ENCODE measurements at regions not wholly inside any gene's neighbourhood (a gene's known extent, or its start where the extent isn't known, plus 50 kb on each side); places are given as distances from the start of the nearest gene placed in this dataset.
A peak's percentile ranks its signal among the peaks of the same experiment; 100 is the strongest.

GRCh38 chr4:81845273-81845672 lies 373.6 kb upstream of the RASGEF1B start:
- 63 to 85% methylated on average over 1 to 2 of the region's 2 CpGs for WGBS, 2 donors (ENCODE audit: low coverage in 1 of 2)
- TF ChIP-seq POLR2A (IDR thresholded peaks at IDR 0.05) (no peak), POLR2AphosphoS5 (IDR thresholded peaks at IDR 0.05) (no peak), CTCF (IDR thresholded peaks at IDR 0.05) (no peak), EP300 (IDR thresholded peaks at IDR 0.05; ENCODE audit: low read depth) (no peak)
- H3K27ac ChIP-seq, result no peak overlapping the region
- no peak overlapping the region for H3K4me3 ChIP-seq
- no peaks in the 10 kb centered on the region for H3K4me1 ChIP-seq
- no peaks in the 10 kb centered on the region for H3K36me3 ChIP-seq
- in situ Hi-C loops (cut with MboI; ENCODE audit: low pct_ligation_motif_present in 1 of 4, low pct_unique_long_range_greater_than_20kb in 1 of 4, low sequenced_read_pairs in 3 of 4), result loop anchor here in 3 of 4 donors (10.0 kb wide), 2 partner anchors 380 to 440 kb away; no protein-coding TSS in a partner anchor
- DNase-seq, result no peak
- H3K9me3 ChIP-seq, result no peaks in the 10 kb centered on the region
- intact Hi-C loops (cut with DNase I; ENCODE audit: low total_unique reads), result no loop called here
- H3K27me3 ChIP-seq, result no peaks in the 10 kb centered on the region

- H3K27ac ChIP-seq, result no peak overlapping the region
- intact Hi-C loops (cut with DNase I; ENCODE audit: low total_unique reads), result loop anchor here (5.0 kb wide), 1 partner anchor 377 kb away; no protein-coding TSS in a partner anchor
These were observed 373.0 kb upstream of the RASGEF1B start for GRCh38 chr4:81844717-81845116.

GRCh38 chr4:81839347-81840042 lies 367.8 kb upstream of the RASGEF1B start:
- Histone ChIP-seq H3K27me3 (no peaks in the 10 kb centered on the region), H3K9me3 (no peaks in the 10 kb centered on the region), H3K4me3 (no peak overlapping the region), H3K36me3 (no peaks in the 10 kb centered on the region), H3K27ac (no peak overlapping the region), H3K4me1 (no peaks in the 10 kb centered on the region)
- in situ Hi-C loops (cut with MboI; ENCODE audit: low pct_ligation_motif_present in 1 of 4, low pct_unique_long_range_greater_than_20kb in 1 of 4, low sequenced_read_pairs in 3 of 4) (loop anchor here (5.0 to 10.0 kb wide), 3 partner anchors 372 to 435 kb away; no protein-coding TSS in a partner anchor), intact Hi-C loops (cut with DNase I; ENCODE audit: low total_unique reads) (loop anchor here (5.0 kb wide), 1 partner anchor 372 kb away; no protein-coding TSS in a partner anchor)
- DNase-seq, result no peak
- TF ChIP-seq EP300 (IDR thresholded peaks at IDR 0.05; ENCODE audit: low read depth) (no peak), POLR2A (IDR thresholded peaks at IDR 0.05) (no peak), CTCF (IDR thresholded peaks at IDR 0.05) (no peak), POLR2AphosphoS5 (IDR thresholded peaks at IDR 0.05) (no peak)
- WGBS, 2 donors (ENCODE audit: low coverage in 1 of 2), result 39 to 56% methylated on average over 1 of the region's 1 CpG

More at GRCh38 chr4:81844717-81845116, 373.0 kb upstream of the RASGEF1B start:
- TF ChIP-seq EP300 (IDR thresholded peaks at IDR 0.05; ENCODE audit: low read depth) (no peak), CTCF (IDR thresholded peaks at IDR 0.05) (peak; percentile 76 to 88 (median 84))
- Histone ChIP-seq H3K4me1 (no peaks in the 10 kb centered on the region), H3K4me3 (no peak overlapping the region), H3K27me3 (no peaks in the 10 kb centered on the region), H3K36me3 (no peaks in the 10 kb centered on the region), H3K9me3 (no peaks in the 10 kb centered on the region)
- in situ Hi-C loops (cut with MboI; ENCODE audit: low pct_ligation_motif_present in 1 of 4, low pct_unique_long_range_greater_than_20kb in 1 of 4, low sequenced_read_pairs in 3 of 4), result loop anchor here (5.0 to 10.0 kb wide), 3 partner anchors 377 to 440 kb away; no protein-coding TSS in a partner anchor
- DNase-seq, result peak; percentile 87
- 0 to 1% methylated on average over 1 to 3 of the region's 3 CpGs for WGBS, 2 donors (ENCODE audit: low coverage in 1 of 2)

- TF ChIP-seq EP300 (IDR thresholded peaks at IDR 0.05; ENCODE audit: low read depth), result no peak
- TF ChIP-seq POLR2AphosphoS5 (IDR thresholded peaks at IDR 0.05), result no peak
- no peak for TF ChIP-seq POLR2A (IDR thresholded peaks at IDR 0.05)
- TF ChIP-seq CTCF (IDR thresholded peaks at IDR 0.05), result no peak
- in situ Hi-C loops (cut with MboI; ENCODE audit: low pct_ligation_motif_present in 1 of 4, low pct_unique_long_range_greater_than_20kb in 1 of 4, low sequenced_read_pairs in 3 of 4) (no loop called here), intact Hi-C loops (cut with DNase I; ENCODE audit: low total_unique reads) (no loop called here)
- Histone ChIP-seq H3K4me3 (no peak overlapping the region), H3K27ac (no peak overlapping the region), H3K9me3 (no peaks in the 10 kb centered on the region), H3K4me1 (no peaks in the 10 kb centered on the region), H3K36me3 (no peaks in the 10 kb centered on the region), H3K27me3 (no peaks in the 10 kb centered on the region)
- 89 to 95% methylated on average over 2 of the region's 2 CpGs for WGBS, 2 donors (ENCODE audit: low coverage in 1 of 2)
- DNase-seq, result no peak
These were observed 366.9 kb upstream of the RASGEF1B start for GRCh38 chr4:81838586-81838985.

Measured in transverse colon (tissue), 4 donors.